ENCODE measurements at regions not wholly inside any gene's neighbourhood (a gene's known extent, or its start where the extent isn't known, plus 50 kb on each side); places are given as distances from the start of the nearest gene placed in this dataset.

DNA sequence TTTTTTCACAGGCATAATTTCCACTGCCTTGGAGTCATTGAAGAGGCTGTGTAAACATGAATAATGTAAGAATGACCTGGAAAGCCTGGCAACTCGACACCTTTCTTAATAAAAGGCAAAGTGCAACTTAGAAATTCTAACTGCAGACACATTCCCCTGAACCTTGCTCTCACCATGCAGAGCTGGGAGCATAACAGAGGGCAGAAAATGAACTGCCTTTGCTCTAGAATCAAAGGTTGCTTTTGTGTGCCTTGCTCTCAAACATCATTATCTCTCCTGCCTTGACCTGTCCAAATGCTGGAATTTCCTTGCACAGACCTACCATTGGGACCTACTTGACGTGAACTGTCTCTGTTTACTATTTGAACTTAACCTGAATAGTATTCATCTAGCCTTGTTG lies 462.0 kb upstream of the ZNF462 start:
- no peak overlapping the region for H2BK12ac ChIP-seq (ENCODE audit: insufficient read length, low read depth, low read length)
- no peaks in the 10 kb centered on the region for H3K79me2 ChIP-seq (ENCODE audit: insufficient read depth, low read length)
- no peak overlapping the region for H2AK5ac ChIP-seq (ENCODE audit: insufficient read length, low read length)
- no peak overlapping the region for H3T11ph ChIP-seq (ENCODE audit: low read length)
- H3K27ac Mint-ChIP-seq: no peak overlapping the region
- WGBS (ENCODE audit: extremely low coverage, insufficient read length, low lambda C conversion rate): no CpG with 5 or more reads among the region's 2 CpGs
- H4K91ac ChIP-seq (ENCODE audit: insufficient read length, low read depth, low read length): no peak overlapping the region
- no peak overlapping the region for H2BK15ac ChIP-seq (ENCODE audit: low read depth, low read length)
- no peak overlapping the region for H3K27ac ChIP-seq (ENCODE audit: insufficient read length, low read depth, low read length)
- H4K5ac ChIP-seq (ENCODE audit: insufficient read length, low read depth, low read length): no peak overlapping the region
- H3K23ac ChIP-seq (ENCODE audit: insufficient read length, low read depth, low read length): no peak overlapping the region
- no peak overlapping the region for H4K8ac ChIP-seq (replicated peaks; ENCODE audit: insufficient read length, low read depth, low read length)
- no peak overlapping the region for H3K9ac ChIP-seq (ENCODE audit: extremely low read depth, insufficient read length, low read length)
- no peak overlapping the region for H2AFZ ChIP-seq (ENCODE audit: low read length)
- H3K4me3 Mint-ChIP-seq: no peak overlapping the region
- H3K27me3 Mint-ChIP-seq (ENCODE audit: low read depth): no peaks in the 10 kb centered on the region
- no peak overlapping the region for H3K56ac ChIP-seq (ENCODE audit: insufficient read length, low read depth, low read length)
- no peaks in the 10 kb centered on the region for H4K20me1 ChIP-seq (ENCODE audit: control insufficient read depth, insufficient read depth, insufficient read length)
- H3K14ac ChIP-seq (ENCODE audit: insufficient read depth, low read length): no peak overlapping the region
- TF ChIP-seq, protein P1, sequence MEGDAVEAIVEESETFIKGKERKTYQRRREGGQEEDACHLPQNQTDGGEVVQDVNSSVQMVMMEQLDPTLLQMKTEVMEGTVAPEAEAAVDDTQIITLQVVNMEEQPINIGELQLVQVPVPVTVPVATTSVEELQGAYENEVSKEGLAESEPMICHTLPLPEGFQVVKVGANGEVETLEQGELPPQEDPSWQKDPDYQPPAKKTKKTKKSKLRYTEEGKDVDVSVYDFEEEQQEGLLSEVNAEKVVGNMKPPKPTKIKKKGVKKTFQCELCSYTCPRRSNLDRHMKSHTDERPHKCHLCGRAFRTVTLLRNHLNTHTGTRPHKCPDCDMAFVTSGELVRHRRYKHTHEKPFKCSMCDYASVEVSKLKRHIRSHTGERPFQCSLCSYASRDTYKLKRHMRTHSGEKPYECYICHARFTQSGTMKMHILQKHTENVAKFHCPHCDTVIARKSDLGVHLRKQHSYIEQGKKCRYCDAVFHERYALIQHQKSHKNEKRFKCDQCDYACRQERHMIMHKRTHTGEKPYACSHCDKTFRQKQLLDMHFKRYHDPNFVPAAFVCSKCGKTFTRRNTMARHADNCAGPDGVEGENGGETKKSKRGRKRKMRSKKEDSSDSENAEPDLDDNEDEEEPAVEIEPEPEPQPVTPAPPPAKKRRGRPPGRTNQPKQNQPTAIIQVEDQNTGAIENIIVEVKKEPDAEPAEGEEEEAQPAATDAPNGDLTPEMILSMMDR (conservative IDR thresholded peaks at IDR 0.05): no peak
- no peak overlapping the region for H3K18ac ChIP-seq (ENCODE audit: insufficient read length, low read depth, low read length)
- H3K4me2 ChIP-seq (ENCODE audit: insufficient read depth, insufficient read length, low read length): no peak overlapping the region
- H3K9me3 ChIP-seq (ENCODE audit: control insufficient read depth, low read depth, low read length): no peaks in the 10 kb centered on the region
- H3K23me2 ChIP-seq (ENCODE audit: insufficient read length, low read depth, low read length, poor library complexity, severe bottlenecking): no peaks in the 10 kb centered on the region
- H3K79me1 ChIP-seq (ENCODE audit: insufficient read depth, low read depth, low read length, poor library complexity, severe bottlenecking): no peaks in the 10 kb centered on the region
- H3K27me3 ChIP-seq (ENCODE audit: insufficient read depth, low read length): no peaks in the 10 kb centered on the region
- H2BK5ac ChIP-seq (ENCODE audit: insufficient read length, low read length): no peak overlapping the region
- H3K9me3 Mint-ChIP-seq: no peaks in the 10 kb centered on the region
- H3K4me1 Mint-ChIP-seq: peaks cover 7 to 9% of the 10 kb centered on the region in 2 experiments
- no peak for DNase-seq
- H3K4me1 ChIP-seq (ENCODE audit: insufficient read depth, low read length): no peaks in the 10 kb centered on the region
- H3K36me3 Mint-ChIP-seq (ENCODE audit: insufficient read depth in 1 of 3, low read depth in 3 of 3): no peaks in the 10 kb centered on the region
- H2BK120ac ChIP-seq (ENCODE audit: low read depth, low read length, poor library complexity, severe bottlenecking): no peak overlapping the region
- no peak overlapping the region for H2BK20ac ChIP-seq (ENCODE audit: low read depth, low read length, poor library complexity, severe bottlenecking)
- no peak overlapping the region for H3K4ac ChIP-seq (ENCODE audit: low read depth, low read length)

Data from H9 (cell line).